GM18511 (cell line): ENCODE measurements at regions not wholly inside any gene's neighbourhood (a gene's known extent, or its start where the extent isn't known, plus 50 kb on each side); places are given as distances from the start of the nearest gene placed in this dataset.

Experiments
- ATAC-seq: cut with Tn5 transposase; IDR thresholded peaks from one replicate; pipeline ENCODE4 v1.9.1; 2021; ENCODE audit warnings: mild to moderate bottlenecking, moderate library complexity; ENCODE audit not compliant: unreplicated experiment

DNA sequence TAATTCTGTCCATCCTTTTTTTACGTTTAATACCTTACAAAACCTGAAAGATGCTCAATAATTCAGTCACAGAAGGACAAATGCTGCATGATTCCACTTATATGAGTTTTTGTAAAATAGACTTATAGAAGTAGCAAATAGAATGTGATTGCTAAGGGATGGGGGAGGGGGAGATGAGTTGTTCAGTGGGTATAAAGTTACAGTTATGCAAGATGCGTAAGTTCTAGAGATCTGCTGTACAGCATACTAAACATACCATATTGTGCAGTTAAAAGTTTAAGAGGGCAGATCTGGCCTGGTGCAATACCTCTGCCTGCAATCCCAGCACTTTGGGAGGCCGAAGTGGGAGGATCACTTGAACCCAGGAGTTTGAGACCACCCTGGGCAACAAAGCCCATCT lies 78.8 kb downstream of the TET3 start:
- ATAC-seq, result no peak

DNA sequence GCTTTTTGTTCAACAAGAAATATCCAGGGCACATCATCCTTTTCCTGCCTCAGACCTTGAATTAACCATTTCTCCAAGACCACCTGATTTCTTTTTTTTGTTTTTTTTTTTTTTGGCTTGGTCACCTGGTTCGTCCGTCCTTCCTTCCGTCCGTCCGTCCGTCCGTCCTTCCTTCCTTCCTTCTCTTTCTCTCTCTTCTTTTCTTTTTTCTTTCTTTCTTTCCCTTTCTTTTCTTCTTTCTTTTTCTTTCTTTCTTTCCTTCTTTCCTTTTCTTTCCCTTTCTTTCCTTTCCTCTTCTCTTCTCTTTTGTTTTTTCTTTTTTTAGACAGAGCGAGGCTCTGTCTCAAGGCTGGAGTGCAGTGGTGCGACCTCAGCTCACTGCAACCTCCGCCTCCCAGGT lies 80.7 kb downstream of the TET3 start:
- no peak for ATAC-seq

DNA sequence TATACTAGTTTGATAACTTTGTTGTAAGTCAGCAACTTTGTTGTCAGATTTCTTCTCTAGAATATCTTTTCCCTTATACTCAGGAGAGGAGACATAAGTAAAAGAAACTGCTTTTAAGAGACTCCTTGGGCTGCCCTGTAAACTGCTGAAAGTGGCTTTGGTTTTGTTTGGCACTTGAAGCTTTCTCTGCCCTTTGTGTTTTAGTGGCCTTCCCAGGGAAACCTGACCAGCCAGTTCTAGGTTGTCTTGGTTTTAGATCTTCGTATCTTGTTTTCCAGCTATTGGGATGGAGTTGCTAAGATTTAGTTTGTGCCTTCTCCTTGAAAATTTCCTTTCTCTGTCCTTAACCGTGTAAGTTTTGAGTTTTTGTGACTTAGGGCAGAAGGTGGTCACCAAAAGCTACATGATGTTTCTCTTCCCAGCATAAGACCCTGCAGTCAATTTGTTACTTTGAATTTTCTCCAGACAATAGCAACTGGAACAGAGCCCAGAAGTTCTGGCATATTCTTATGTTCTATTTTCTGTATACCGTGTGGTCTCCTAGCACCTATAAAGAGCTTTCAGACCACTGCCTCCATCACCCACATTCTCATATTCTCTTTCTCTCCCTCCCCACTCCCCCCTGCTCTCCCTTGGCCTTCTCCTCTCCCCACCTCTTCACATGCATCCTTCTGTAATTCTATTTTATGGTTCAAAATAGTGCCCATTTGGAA lies 81.1 kb downstream of the BOLA3 start:
- ATAC-seq, result no peak

DNA sequence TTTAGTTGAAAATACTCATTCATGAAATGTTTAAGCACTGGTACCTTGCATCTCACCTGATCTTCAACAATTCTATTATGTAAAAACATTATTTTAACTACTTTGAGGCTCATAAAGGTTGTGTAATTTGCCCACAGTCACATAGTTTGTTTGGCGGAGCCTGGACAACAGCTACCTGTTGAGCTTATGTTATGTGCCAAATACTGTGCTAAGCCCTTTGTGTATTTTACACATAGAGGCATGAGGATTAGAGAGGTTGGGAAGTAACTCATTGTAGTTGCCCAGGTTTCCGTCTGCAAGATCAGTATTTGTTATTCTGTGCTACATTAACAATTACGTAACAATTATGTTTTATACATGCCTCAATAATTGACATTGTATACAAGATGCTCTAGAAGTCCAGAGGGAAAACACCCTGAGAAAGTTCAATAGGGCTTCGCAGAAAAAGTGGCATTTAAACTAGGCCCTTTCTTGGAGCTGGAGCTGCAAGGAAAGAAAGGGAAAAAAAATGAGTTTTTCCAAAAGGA lies 80.4 kb downstream of the BOLA3 start:
- no peak for ATAC-seq

DNA sequence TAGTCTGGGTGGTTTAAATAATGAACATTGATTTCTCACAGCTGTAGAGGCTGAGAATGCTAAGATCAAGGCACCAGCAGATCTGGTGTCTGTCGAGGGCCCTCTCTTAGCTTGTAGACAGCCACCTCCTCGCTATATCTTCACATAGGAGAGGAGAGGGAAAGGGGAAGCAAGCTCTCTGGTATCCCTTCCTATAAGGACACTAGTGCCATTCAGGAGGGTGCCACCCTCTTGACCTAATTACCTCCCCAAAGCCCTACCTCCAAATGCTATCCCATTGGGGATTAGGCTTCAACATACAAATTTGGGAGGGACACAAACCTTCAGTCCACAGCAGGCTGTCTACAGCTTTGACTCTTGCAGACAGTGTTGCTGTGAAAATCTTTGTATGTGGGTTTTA lies 76.7 kb downstream of the BOLA3 start:
- no peak for ATAC-seq

DNA sequence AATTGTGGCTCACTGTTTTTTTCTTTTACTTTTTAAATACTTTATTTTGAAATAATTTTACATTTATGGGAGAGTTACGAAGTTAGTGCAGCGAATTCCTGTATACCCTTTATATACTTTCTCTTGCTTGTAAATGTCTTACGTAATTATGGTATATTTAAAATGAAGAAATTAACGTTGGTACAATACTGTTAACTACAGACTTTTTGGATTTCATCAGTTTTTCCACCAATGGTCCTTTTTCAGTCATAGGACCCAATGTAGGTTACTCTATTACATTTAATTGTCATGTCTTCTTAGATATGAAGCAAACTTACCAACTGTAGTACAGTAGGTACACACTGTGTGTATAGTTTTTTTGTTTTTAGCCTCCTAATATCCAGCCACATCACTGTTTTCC lies 76.3 kb downstream of the BOLA3 start:
- no peak for ATAC-seq

DNA sequence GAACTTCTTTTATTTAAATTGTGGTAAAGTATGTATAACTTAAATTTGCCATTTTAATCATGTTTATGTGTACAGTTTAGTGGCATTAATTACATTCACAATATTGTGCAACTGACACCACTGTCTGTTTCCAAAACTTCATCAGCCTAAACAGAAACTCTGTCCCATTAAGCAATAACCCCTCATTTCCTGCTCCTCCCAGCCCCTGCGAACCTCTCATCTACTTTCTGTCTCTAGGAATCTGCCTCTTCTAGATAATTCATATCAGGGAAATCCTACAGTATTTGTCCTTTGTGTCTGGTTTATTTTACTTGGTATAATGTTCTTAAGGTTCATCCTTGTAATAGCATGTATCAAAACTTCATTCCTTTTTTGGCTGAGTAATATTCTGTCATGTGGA lies 75.1 kb downstream of the BOLA3 start:
- no peak for ATAC-seq

DNA sequence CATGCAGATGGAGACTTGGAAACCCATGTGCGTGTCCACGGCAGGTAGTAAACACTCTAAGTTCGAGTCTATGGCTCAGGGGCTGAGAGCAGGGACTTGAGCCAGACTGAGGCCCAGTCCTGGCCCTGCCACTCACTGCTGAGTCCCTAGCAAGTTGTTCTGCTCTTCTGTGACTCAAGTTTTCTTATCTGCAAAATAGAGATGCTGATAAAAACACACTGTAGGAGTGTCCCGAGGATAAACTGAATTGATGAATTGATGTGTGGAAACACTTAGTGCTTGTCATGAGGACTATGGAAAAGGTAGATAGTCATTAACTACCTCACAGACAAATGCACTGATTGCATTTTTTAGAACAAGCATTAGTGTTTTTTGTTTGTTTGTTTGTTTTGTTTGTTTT lies 73.2 kb downstream of the BOLA3 start:
- no peak for ATAC-seq

DNA sequence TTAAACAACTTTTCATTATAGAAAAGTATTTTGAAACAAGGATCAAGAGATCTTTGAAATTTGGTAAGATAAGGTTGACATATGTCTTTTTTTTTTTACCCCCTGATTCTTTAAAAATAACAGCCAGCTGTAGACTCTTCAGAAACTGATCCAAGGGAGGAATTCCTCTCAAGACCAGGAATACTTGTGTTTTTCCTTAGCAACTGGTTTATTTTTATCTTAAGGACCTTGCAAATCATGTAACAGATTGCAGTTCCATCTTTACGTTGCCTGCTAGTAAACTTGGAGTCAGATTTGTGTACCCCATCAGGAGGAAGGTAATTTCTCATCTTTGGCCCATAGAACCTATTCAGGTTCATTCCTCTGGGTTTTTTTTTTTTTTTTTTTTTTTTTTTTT lies 71.6 kb downstream of the BOLA3 start:
- ATAC-seq, result no peak

DNA sequence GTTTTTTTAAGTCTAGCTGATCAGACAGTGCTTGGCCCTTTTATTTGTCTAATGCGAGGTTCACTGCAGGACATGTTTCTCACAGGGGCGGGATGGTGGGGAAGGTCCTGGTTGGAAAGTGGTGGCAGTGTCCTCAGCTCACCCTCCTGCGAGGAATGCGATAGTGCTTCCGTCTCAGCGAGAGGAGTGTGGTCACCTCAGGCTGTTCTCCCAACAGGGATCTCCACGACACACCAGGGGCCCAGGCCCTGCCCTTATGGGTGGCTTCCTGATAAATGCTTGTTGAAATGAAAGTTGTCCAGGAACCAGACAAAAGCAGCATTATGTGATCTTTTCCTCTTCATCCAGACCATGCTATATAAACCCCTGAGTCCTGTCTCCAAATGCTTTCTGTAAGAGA lies 70.1 kb downstream of the BOLA3 start:
- no peak for ATAC-seq

DNA sequence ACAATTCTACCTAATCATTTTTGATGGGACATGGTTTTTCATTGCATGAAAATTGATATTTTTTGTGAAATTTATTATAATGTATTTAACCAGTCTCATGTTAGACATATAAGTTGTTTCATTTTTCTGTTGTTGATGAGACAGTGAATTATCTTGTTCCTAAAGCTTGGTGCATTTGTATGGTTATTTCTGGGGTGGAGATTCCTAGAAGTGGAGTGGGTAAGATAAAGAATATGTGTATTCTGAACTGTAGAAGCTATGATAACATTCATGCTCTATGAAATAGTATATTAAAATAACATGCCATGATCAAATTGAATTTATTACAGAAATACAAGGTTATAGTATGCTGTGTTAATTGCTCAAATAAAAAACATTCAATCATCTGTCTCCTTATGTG lies 69.2 kb downstream of the BOLA3 start:
- no peak for ATAC-seq

DNA sequence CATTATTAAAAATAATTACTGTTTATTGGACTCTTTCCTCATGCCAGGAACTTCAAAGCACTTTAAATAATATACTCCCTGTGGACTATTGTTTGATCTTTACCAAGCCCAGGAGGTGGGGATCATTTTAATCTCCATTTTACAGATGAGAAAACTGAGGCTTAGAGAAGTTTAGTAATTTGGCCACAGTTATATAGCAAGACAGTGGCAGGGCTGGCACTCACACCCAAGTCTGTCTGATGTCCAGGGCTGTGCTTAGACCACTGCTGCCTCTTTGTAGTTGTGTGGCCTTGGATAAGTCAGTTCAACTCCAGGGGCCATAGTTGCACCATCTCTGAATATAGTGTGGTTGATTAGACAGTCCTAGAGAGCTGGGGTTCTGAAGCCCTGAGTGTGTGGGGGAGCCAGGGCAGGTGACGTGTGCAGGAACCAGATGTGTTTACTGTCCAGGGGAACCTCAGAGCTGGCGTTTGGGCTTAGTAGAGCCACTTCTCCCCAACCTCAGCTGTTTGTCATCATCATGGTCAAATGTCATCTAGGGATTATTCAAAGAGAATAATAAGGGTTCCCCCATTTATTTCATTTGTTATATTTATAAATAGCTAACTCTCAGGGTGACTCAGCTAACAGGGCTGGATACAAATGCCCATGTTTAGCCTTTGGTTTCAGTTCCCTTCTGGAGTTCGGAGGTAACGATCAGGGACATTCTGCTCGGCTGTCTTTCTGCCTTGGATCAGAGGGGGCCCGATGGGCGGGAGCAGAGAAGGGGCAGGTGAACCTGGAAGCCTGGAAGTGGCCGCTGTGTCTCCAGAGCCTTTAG lies 68.0 kb downstream of the BOLA3 start:
- peak; percentile 84 for ATAC-seq

DNA sequence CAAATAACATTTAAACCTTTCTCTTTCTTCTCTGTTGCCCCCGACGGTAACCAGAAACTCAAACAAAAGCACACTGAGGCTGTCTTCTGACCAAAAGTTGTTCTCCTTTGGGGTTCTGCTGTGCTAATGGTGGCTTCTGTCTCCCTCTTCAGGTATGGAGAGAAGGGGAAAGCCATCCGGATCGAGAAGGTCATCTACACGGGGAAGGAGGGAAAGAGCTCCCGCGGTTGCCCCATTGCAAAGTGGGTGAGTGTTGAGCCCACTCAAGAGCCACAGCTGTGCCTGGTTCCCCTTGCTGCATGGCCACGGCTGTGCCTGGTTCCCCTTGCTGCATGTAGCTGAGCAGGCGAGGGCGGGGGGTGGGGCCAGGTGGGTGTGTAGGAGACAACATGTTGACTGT lies 67.4 kb downstream of the BOLA3 start:
- ATAC-seq, result peak; percentile 46

DNA sequence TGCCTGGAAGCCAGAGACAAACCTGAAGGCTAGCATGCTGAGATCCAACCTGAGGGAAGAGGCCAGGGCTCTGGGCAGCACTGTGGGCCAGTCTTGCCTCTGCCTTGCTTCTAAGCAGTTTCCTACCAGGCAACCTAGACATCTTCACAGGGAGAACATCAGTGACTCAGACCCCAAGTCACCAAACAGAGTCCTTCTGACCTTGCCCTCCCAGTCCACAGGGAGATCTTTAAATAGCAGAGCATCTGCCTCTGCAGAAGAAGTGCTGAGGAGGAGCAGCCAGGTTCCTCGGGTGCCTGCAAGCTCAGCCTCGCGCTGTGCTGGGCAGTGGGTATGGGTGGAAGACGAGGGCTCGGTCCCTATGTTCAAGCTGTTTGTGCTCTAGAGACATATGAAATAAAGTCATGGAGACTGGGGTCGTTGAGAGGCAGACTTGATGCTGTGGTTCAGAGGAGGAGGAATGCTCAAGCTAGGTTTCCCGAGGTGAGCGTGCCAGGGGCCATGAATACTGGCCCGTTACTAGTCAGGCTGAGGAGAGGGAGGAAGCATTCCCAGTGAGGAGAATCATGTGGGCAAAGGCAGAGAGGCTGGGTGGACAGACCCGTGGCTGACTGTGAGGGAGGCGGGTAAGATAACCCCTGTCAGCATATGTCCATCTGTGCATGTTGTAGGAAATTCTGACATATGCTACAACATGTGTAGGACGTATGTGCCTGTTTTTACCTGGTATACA lies 66.5 kb downstream of the BOLA3 start:
- ATAC-seq, result no peak

DNA sequence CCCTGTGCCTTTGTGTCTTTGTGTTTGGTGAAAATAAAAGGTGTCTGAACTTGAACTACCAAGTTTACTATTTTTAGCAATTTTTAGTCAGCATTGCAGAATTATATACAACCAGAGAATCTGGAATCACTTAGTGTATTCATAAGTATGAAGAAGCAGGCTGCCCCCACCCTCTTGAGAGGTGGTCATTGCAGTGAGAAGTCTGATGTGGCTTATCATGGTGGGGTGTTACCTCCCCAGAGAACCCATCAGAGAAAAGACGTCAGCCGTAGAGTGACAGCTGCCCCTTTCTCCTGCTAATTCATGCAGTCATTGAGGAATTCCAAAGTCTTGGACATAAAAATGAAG lies 66.0 kb downstream of the BOLA3 start:
- no peak for ATAC-seq

DNA sequence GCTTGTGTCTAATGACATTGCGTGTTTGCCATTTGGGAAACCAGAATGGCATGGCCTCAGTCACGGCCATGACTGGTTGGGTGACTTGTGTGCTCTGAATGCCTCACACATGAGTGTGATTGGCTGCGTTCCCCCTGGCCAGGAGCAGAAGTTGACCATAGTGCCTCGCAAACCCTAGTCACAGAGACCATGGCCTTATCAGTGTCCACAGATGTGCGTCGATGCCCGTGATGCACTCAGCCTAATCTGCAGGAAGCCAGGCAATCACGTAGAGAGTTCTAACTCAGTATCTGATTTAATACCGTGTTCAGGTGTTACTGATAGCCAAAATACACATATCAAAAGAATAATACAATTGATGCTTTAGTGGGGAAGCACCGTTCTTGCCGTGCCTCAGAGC lies 64.0 kb downstream of the BOLA3 start:
- no peak for ATAC-seq
